ENCODE measurements at regions not wholly inside any gene's neighbourhood (a gene's known extent, or its start where the extent isn't known, plus 50 kb on each side); places are given as distances from the start of the nearest gene placed in this dataset.

- Histone ChIP-seq H3K36me3 (ENCODE audit: insufficient read depth) (no peaks in the 10 kb centered on the region; the same call in 1 of the 2 replicates), H3K9me2 (ENCODE audit: insufficient read depth) (no peaks in the 10 kb centered on the region), H3K4me3 (no peak overlapping the region), H3K27ac (ENCODE audit: low read depth) (no peak overlapping the region; the same call in 1 of the 2 replicates), H3K4me2 (no peak overlapping the region), H3K4me1 (ENCODE audit: insufficient read depth) (no peaks in the 10 kb centered on the region; the same call in 1 of the 2 replicates), H3K79me2 (replicated peaks; ENCODE audit: insufficient read depth) (peaks cover 94% of the 10 kb centered on the region), H3K27me3 (ENCODE audit: insufficient read depth) (no peaks in the 10 kb centered on the region), H4K20me1 (replicated peaks; ENCODE audit: insufficient read depth) (peaks cover 38% of the 10 kb centered on the region), H3F3A (replicated peaks; ENCODE audit: low read depth) (no peaks in the 10 kb centered on the region), H2AFZ (no peak overlapping the region)
- Mint-ChIP-seq H3K4me1 (peaks cover 14% of the 10 kb centered on the region), H3K4me3 (no peak overlapping the region), H3K27ac (no peak overlapping the region), H3K9me3 (no peaks in the 10 kb centered on the region), H3K27me3 (ENCODE audit: insufficient read depth, low read depth, poor library complexity) (no peaks in the 10 kb centered on the region), H3K36me3 (ENCODE audit: low read depth) (peaks cover 16% of the 10 kb centered on the region; the same call in 2 of the 3 replicates)
- no peak for TF ChIP-seq REST (IDR thresholded peaks at IDR 0.05; ENCODE audit: unreplicated experiment)
- ATAC-seq = no peak
- no peak for DNase-seq (ENCODE audit: low spot score)
Measured at GRCh38 chr11:17154409-17155159, 53.2 kb downstream of the PIK3C2A start.

GRCh38 chr11:17153757-17154156 lies 54.0 kb downstream of the PIK3C2A start:
- Histone ChIP-seq H2AFZ (no peak overlapping the region), H3K4me1 (ENCODE audit: insufficient read depth) (no peaks in the 10 kb centered on the region; the same call in 1 of the 2 replicates), H3K27ac (ENCODE audit: low read depth) (0 out of 2 replicates have a peak overlapping the region, but pooled peaks have one; percentile 63), H3K79me2 (replicated peaks; ENCODE audit: insufficient read depth) (peaks cover 89% of the 10 kb centered on the region), H3K36me3 (ENCODE audit: insufficient read depth) (no peaks in the 10 kb centered on the region; the same call in 1 of the 2 replicates), H3K9me2 (ENCODE audit: insufficient read depth) (no peaks in the 10 kb centered on the region), H3K4me2 (no peak overlapping the region), H4K20me1 (replicated peaks; ENCODE audit: insufficient read depth) (peaks cover 38% of the 10 kb centered on the region), H3K4me3 (no peak overlapping the region), H3F3A (replicated peaks; ENCODE audit: low read depth) (no peaks in the 10 kb centered on the region), H3K27me3 (ENCODE audit: insufficient read depth) (no peaks in the 10 kb centered on the region)
- no peaks in the 10 kb centered on the region for H3K27me3 Mint-ChIP-seq (ENCODE audit: insufficient read depth, low read depth, poor library complexity)
- no peak overlapping the region for H3K4me3 Mint-ChIP-seq
- no peaks in the 10 kb centered on the region for H3K9me3 Mint-ChIP-seq
- no peak overlapping the region for H3K27ac Mint-ChIP-seq
- no peak for DNase-seq (ENCODE audit: low spot score)
- TF ChIP-seq EZH2 (IDR thresholded peaks at IDR 0.05; ENCODE audit: low read depth, unreplicated experiment) = no peak
- TF ChIP-seq EZH2phosphoT487 (IDR thresholded peaks at IDR 0.05; ENCODE audit: unreplicated experiment) = no peak
- TF ChIP-seq ETS1 (IDR thresholded peaks at IDR 0.05) = no peak
- no peak for TF ChIP-seq POLR2AphosphoS5 (IDR thresholded peaks at IDR 0.05; ENCODE audit: low read depth)
- TF ChIP-seq NANOG (IDR thresholded peaks at IDR 0.05; ENCODE audit: borderline replicate concordance) = no peak
- no peak for TF ChIP-seq REST (IDR thresholded peaks at IDR 0.05; ENCODE audit: unreplicated experiment)
- TF ChIP-seq STAT1 (IDR thresholded peaks at IDR 0.05; ENCODE audit: unreplicated experiment) = no peak
- peaks cover 16% of the 10 kb centered on the region; the same call in 2 of the 3 replicates for H3K36me3 Mint-ChIP-seq (ENCODE audit: low read depth)
- H3K4me1 Mint-ChIP-seq = peaks cover 10% of the 10 kb centered on the region
- no peak for ATAC-seq
